GM21529 (cell line): ENCODE measurements at regions not wholly inside any gene's neighbourhood (a gene's known extent, or its start where the extent isn't known, plus 50 kb on each side); places are given as distances from the start of the nearest gene placed in this dataset.

Experiments used
- ATAC-seq: cut with Tn5 transposase; IDR thresholded peaks from one replicate; pipeline ENCODE4 v1.9.1; 2021; ENCODE audit not compliant: unreplicated experiment

GRCh38 chr12:131370791-131371347 is 340.0 kb upstream of the SFSWAP start:
- no peak for ATAC-seq

GRCh38 chr12:131371401-131372170 is 339.3 kb upstream of the SFSWAP start:
- no peak for ATAC-seq

- ATAC-seq, result no peak
These were observed 338.8 kb upstream of the SFSWAP start for GRCh38 chr12:131372171-131372475.

GRCh38 chr12:131372706-131373195 is 338.1 kb upstream of the SFSWAP start:
- no peak for ATAC-seq

- ATAC-seq, result no peak
These were observed 335.5 kb upstream of the SFSWAP start for GRCh38 chr12:131375261-131375971.

- ATAC-seq, result no peak
These were observed 334.9 kb upstream of the SFSWAP start for GRCh38 chr12:131375972-131376345.

- no peak for ATAC-seq
These were observed 332.6 kb upstream of the SFSWAP start for GRCh38 chr12:131378176-131378842.

- ATAC-seq, result no peak
These were observed 331.8 kb upstream of the SFSWAP start for GRCh38 chr12:131378861-131379665.

GRCh38 chr12:131379738-131380137 is 331.2 kb upstream of the SFSWAP start:
- no peak for ATAC-seq

- no peak for ATAC-seq
These were observed 330.5 kb upstream of the SFSWAP start for GRCh38 chr12:131380220-131380964.

- no peak for ATAC-seq
These were observed 329.8 kb upstream of the SFSWAP start for GRCh38 chr12:131380965-131381705.

GRCh38 chr12:131381716-131382430 is 329.0 kb upstream of the SFSWAP start:
- no peak for ATAC-seq

GRCh38 chr12:131383291-131383690 is 327.6 kb upstream of the SFSWAP start:
- no peak for ATAC-seq

- ATAC-seq, result no peak
These were observed 326.9 kb upstream of the SFSWAP start for GRCh38 chr12:131383741-131384543.

GRCh38 chr12:131384544-131384855 is 326.4 kb upstream of the SFSWAP start:
- no peak for ATAC-seq

- no peak for ATAC-seq
These were observed 325.4 kb upstream of the SFSWAP start for GRCh38 chr12:131385313-131386166.

GRCh38 chr12:131386167-131386521 is 324.7 kb upstream of the SFSWAP start:
- ATAC-seq, result no peak
